22Rv1 (cell line): ENCODE measurements at regions not wholly inside any gene's neighbourhood (a gene's known extent, or its start where the extent isn't known, plus 50 kb on each side); places are given as distances from the start of the nearest gene placed in this dataset.
"Not testable (repeated sequence)": the region's sequence is repeated elsewhere in the genome, so short reads cannot be mapped to it uniquely, and the experiment has no call there.

Experiments used
- H3K27ac ChIP-seq: fragments of 450-650 bp; 2 replicates; pipeline ENCODE4 v1.5.1; 2017
- ZFX ChIP-seq: fragments of 450-650 bp; IDR thresholded peaks from 2 replicates; pipeline ENCODE4 v1.6.1; 2017; ENCODE audit warnings: antibody characterized with exemption, borderline replicate concordance
- TF ChIP-seq, protein P1 (sequence below): fragments of 450-650 bp; IDR thresholded peaks from 2 replicates; pipeline ENCODE4 v1.5.1; 2017; ENCODE audit warnings: mild to moderate bottlenecking

DNA sequence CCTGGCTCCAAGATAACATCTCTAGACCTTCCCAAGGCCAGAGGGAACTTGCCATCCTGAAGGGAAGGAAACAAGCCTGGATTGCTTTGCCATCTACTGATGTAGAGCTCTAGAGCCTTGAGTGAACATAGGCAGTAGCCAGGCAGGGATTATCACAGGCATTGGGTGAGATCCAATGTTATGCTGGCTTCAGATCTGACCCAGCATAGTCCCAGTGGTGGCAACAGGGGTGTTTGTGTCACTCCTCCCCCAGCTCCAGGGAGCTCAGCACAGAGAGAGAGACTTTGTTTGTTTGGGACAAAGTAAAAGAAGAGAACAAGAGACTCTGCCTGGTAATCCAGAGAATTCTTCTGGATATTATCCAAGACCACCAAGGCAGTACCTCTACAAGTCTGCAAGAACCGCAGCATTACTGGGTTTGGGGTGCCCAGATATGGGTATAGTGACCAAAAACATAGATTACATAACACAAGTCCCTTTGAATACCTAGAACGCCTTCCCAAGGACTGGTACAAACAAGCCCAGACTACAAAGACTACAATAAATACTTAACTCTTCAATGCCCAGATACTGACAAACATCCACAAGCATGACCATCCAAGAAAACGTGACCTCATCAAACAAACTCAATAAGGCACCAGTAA lies 137.6 kb upstream of the DAPK1 start:
- TF ChIP-seq, protein P1, sequence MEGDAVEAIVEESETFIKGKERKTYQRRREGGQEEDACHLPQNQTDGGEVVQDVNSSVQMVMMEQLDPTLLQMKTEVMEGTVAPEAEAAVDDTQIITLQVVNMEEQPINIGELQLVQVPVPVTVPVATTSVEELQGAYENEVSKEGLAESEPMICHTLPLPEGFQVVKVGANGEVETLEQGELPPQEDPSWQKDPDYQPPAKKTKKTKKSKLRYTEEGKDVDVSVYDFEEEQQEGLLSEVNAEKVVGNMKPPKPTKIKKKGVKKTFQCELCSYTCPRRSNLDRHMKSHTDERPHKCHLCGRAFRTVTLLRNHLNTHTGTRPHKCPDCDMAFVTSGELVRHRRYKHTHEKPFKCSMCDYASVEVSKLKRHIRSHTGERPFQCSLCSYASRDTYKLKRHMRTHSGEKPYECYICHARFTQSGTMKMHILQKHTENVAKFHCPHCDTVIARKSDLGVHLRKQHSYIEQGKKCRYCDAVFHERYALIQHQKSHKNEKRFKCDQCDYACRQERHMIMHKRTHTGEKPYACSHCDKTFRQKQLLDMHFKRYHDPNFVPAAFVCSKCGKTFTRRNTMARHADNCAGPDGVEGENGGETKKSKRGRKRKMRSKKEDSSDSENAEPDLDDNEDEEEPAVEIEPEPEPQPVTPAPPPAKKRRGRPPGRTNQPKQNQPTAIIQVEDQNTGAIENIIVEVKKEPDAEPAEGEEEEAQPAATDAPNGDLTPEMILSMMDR = no peak
- no peak overlapping the region for H3K27ac ChIP-seq

DNA sequence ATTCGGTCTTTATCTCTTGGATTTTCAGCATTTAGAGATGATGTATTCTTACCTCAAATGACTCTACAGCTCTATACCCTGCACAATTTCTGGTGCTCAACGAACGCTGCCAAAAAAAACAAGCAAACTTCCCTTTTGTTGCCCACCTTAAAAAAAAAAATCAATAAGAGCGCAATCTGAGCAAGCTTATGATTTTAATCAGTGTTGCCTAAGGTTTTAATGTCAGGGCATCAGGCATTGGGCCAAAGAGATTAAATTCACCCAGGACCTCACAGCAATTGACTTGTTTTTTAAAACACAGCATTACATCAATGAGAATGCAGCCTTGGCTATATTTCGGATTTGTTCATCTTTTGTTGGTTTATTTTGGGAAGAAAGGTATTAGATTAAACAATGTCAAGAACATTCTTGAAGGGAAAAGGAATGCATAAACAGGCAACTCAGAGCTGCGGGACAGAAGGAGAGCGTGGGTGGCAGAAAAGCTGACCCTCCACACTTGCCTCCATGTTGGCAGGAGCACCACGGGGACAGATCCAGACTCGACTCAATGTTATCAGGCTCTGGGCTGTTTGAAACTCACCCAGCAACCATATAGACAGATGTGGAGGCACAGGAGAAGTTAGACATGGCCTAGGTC lies 127.5 kb upstream of the DAPK1 start:
- H3K27ac ChIP-seq = no peak overlapping the region
- TF ChIP-seq, protein P1 = no peak
- no peak for TF ChIP-seq ZFX

DNA sequence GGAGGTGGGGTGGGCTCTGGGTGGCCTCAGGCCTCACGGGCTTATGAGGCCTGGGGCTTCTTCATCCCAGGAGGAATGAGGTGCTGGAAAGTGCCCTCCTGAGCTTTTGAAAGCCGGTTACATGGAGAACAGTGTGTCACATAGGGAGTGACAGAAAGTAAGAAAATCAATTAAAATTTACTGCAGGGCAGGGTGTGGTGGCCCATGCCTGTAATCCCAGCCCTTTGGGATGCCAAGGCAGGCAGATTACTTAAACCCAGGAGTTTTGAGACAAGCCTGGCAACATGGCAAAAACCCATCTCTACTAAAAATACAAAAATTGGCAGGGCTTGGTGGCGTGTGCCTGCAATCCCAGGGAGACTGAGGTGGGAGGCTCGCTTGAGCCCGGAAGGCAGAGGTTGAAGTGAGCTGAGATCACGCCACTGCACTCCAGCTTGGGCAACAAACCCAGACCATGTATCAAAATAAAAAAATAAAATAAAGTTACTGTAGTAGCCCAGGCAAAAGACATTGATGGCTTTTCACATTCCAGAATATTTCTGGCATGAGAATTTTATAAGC lies 125.8 kb upstream of the DAPK1 start:
- H3K27ac ChIP-seq = no peak overlapping the region
- TF ChIP-seq, protein P1 = no peak
- no peak for TF ChIP-seq ZFX

DNA sequence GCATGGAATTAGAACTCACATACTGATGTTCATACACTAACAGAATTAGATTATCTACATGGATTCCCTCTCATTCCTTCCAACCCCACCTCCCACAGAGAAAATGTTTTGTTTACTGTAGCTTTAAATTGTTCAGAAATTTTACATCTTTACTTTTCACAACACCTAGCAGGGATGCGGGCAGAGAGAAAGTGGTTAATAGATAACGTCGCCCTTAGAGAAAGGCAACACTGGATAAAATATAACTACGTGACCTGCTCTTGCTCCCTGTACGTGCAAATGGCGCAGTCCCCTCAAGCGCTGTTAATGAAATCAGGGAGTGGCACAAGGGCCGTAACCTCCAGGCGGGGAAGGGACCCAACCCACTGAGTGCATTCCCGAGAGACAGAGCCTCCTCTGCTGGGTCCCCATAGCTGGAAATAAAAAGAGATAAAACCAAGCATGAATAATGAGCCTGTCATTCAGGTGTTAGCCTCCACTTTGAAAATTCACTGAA lies 125.3 kb upstream of the DAPK1 start:
- TF ChIP-seq ZFX = no peak
- TF ChIP-seq, protein P1 = no peak
- H3K27ac ChIP-seq = no peak overlapping the region

DNA sequence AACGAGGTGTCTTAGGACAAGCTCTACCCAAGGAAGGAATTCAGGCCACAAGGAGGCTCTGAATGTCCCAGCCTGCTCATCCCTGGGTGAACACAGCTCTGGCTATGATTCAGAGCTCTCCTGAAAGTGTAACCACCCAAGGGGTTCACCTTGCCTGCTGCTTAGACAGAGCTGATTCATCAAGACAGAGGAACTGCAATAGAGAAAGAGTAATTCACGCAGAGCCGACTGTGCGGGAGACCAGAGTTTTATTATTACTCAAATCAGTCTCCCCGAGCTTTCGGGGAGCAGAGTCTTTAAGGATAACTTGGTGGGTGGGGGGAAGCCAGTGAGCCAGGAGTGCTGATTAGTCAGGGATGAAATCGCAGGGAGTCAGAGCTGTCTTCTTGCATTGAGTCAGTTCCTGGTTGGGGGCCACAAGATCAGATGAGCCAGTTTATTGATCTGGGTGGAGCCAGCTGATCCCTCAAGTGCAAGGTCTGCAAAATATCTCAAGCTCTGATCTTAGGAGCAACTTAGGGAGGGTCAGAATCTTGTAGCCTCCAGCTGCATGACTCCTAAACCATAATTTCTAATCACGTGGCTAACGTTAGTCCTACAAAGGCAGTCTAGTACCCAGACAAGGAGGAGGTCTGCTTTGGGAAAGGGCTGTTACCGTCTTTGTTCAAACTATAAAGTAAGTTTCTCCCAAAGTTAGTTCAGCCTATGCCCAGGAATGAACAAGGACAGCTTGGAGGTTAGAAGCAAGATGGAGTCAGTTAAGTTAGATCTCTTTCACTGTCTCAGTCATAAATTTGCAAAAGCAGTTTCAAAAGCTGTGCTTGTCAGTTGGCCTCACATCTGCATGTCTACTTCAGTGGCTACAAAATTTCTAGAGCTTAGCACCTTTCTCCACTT lies 123.4 kb upstream of the DAPK1 start:
- H3K27ac ChIP-seq = not testable (repeated sequence)

DNA sequence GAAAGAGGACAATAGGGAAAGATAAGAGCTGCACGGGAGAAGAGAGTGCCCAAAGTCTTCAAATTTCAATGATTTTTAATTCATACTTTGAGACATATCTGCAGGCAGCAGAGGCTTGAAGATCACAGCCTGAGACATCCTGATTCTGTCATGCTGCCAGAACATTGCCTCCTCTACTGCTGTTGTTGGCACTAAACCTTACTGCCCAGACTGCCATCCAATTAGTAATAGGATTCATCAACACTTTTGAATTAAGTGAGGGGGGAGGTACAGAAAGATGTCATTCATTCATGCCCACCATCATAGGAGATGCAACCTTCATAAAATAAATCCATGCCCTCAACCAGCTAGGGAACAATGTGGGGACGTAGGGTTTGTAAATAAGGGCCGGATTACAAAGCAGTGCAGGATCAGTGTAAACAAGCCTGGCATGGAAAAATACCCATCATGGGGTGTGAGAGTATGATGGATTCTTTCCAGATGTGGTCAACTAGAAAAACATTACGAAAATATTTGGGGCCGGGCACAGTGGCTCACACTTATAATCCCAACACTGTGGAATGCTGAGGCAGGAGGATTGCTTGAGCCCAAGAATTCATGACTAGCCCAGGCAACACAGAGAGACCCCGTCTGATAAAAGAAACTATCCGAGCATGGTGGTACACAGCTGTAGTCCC lies 122.1 kb upstream of the DAPK1 start:
- H3K27ac ChIP-seq = no peak overlapping the region
- TF ChIP-seq ZFX = no peak
- TF ChIP-seq, protein P1 = no peak

DNA sequence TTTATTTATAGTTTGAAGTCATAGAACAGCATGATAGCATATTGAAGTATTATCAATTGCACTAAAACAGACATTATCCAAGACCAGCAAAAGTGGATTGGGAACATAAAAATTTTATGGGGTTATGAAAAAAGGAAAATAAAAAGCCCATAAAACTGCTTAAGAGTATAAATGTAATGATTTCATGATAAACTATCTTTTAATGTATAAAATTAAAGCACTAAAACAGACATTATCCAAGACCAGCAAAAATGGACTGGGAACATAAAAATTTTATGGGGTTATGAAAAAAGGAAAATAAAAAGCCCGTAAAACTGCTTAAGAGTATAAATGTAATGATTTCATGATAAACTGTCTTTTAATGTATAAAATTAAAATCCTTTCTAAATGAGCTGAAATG lies 119.0 kb upstream of the DAPK1 start:
- no peak overlapping the region for H3K27ac ChIP-seq
- TF ChIP-seq, protein P1 = no peak
- TF ChIP-seq ZFX = no peak
